ENCODE measurements at regions not wholly inside any gene's neighbourhood (a gene's known extent, or its start where the extent isn't known, plus 50 kb on each side); places are given as distances from the start of the nearest gene placed in this dataset.

DNA sequence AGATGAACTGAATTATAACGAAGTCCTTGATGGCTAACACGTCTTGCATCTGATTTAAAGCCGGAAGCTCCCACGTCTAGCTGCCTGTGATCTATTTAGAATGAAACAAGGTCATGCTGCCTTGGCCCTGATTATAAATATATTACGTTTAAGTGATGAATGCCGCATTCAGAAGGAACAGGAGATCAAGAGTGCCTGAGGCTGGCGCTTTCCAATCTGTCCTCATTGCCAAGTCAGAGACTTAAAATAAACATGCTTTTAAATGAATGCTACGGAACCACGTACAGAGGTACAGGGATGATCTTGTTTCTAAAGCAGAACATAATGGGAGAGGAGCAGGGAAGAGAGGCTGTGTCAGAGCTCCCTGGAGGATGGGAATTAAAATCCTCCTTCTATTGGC is 292.8 kb downstream of the TLE1 start:
- H3K4me3 ChIP-seq (ENCODE audit: low read depth, low read length): no peak overlapping the region
- no peak for TF ChIP-seq CTCF (IDR thresholded peaks at IDR 0.05; ENCODE audit: low read depth, low read length, missing control alignments)
- DNase-seq (ENCODE audit: low read depth): no peak

DNA sequence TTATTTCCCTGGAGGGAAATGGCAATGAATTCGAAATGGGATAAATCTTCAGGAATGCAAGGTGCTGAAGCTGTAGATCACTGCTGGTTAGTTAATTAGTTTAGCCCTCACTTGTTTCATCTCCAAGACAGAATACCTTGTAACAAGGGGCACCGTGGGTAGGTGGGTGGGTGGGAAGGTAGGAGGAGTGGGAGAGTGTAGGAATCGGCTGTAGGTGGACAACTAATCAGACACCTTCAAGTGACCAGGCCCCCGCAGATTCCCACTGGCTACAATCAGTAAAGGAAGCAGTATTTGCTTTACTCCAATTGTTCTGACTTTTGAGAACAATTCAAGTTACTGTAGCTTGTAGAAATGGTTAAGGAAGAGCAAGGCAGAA is 293.7 kb downstream of the TLE1 start:
- no peak for TF ChIP-seq CTCF (IDR thresholded peaks at IDR 0.05; ENCODE audit: low read depth, low read length, missing control alignments)
- no peak for DNase-seq (ENCODE audit: low read depth)
- H3K4me3 ChIP-seq (ENCODE audit: low read depth, low read length): no peak overlapping the region

- DNase-seq (ENCODE audit: low read depth): no peak
- no peak overlapping the region for H3K4me3 ChIP-seq (ENCODE audit: low read depth, low read length)
- TF ChIP-seq CTCF (IDR thresholded peaks at IDR 0.05; ENCODE audit: low read depth, low read length, missing control alignments): no peak
Observed at GRCh38 chr9:81394881-81395675, 294.3 kb downstream of the TLE1 start.

- no peak overlapping the region for H3K4me3 ChIP-seq (ENCODE audit: low read depth, low read length)
- no peak for DNase-seq (ENCODE audit: low read depth)
- no peak for TF ChIP-seq CTCF (IDR thresholded peaks at IDR 0.05; ENCODE audit: low read depth, low read length, missing control alignments)
Observed at GRCh38 chr9:81393985-81394811, 295.1 kb downstream of the TLE1 start.

- DNase-seq (ENCODE audit: low read depth): no peak
- H3K4me3 ChIP-seq (ENCODE audit: low read depth, low read length): no peak overlapping the region
- no peak for TF ChIP-seq CTCF (IDR thresholded peaks at IDR 0.05; ENCODE audit: low read depth, low read length, missing control alignments)
Observed at GRCh38 chr9:81391457-81391825, 297.9 kb downstream of the TLE1 start.

- no peak for TF ChIP-seq CTCF (IDR thresholded peaks at IDR 0.05; ENCODE audit: low read depth, low read length, missing control alignments)
- DNase-seq (ENCODE audit: low read depth): no peak
- H3K4me3 ChIP-seq (ENCODE audit: low read depth, low read length): no peak overlapping the region
Observed at GRCh38 chr9:81390792-81391456, 298.4 kb downstream of the TLE1 start.
